T1000 (cell line): ENCODE measurements at regions not wholly inside any gene's neighbourhood (a gene's known extent, or its start where the extent isn't known, plus 50 kb on each side); places are given as distances from the start of the nearest gene placed in this dataset.

Source experiments
- DNase-seq: peaks from one replicate; lab custom pipeline; 2025; ENCODE audit warnings: mixed read lengths; lab: John Stamatoyannopoulos, UW

DNA sequence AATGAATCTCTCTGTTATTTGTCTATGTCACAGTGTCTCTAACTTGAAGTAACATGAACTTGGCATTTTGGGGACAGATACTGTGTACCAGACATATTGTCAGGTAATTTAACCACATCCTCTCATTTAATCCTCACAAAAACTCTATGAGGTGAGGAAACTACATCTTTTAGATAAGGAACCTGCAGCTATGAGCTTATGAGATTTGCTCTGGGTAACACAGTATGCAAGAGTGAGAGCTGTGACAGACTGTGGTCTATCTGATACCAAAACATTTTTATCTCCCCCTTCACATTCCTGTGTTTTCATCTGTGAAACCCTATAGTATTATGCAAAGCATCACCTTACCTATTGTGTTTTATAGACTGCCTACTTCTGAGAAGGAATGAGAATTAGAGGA lies 58.4 kb upstream of the HS3ST1 start:
- no peak for DNase-seq

DNA sequence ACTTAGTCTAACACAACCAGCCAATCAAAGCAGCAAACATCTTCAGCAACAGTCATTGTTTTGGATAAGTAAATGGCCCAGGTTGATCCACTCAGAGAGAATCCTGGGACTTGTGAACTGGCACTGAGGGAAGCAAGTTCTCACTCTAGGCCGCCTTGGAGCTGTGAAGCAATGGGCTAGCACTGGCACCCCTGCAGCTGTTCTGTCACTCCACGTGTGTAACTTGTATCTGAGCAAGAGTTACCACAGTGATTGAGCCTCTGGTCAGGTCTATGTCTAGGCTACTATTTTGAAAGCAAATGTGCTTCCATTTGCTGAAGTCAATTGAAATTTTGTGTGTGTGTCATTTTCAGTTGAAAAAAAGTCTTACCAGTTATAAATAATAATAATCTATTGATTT lies 57.2 kb upstream of the HS3ST1 start:
- DNase-seq = no peak

DNA sequence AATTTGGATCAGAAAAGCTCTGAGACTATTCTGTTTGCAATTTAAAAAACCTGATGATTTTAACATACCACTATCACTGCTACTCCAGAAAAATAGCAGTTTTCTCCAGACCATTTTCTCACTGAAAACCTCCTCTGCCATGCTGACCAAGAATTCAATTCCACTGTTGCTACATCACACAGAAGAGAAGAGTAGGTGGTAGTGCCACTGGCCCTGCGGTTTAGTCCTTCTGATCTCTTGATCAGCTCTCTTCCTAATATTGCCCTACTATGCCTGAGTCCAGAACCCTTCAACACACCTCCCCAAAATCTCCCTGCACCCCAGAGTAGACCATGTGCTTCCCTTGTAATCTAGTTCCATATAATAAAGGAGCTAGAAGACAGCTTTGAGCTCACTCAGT lies 55.8 kb upstream of the HS3ST1 start:
- no peak for DNase-seq

DNA sequence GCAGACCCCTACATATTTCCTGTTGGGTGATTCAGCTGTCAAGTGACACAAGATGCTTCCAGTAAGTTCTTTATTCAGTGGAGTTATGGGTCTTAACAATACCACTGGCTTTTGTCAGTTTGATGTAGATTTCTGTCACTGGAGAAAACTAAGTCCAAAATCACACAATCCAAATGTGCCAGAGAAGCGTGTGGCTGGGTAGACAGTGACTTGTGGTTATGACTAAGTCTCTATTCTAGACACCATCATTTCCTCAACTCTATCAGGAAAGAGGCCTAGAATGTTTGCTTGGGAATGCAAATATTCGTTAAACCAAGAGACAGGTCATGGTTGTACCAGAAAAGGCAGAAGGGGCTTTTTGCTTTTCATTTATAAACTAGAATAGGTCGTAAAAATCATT lies 54.4 kb upstream of the HS3ST1 start:
- DNase-seq = no peak

DNA sequence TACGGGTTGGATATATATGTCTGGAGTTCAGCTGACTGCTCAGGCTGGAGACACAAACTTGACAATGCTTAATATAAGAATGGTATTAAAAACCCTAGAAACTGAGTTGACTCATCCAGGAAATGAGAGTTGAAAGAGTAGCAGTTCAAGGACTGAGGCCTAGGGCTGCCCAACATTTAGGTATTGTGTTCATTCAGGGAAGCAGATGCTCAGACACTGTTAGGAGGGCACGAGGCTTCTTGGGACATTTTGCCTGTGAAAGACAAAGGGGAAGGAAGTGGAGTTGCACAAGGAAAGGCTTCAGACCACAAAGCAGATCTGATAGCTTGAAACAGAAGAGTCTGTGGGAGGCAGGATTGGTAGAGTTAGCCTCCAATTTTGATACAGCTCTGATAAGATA lies 52.0 kb upstream of the HS3ST1 start:
- no peak for DNase-seq
